HEK293 (cell line): ENCODE measurements at regions not wholly inside any gene's neighbourhood (a gene's known extent, or its start where the extent isn't known, plus 50 kb on each side); places are given as distances from the start of the nearest gene placed in this dataset.

Experiments used
- CTCF ChIA-PET: fragments of 350-600 bp; formaldehyde crosslinking; extraction: SDS; loops from one replicate; lab custom pipeline; 2021; ENCODE audit warnings: antibody characterized with exemption; lab: Yijun Ruan, JAX
- POLR2A ChIA-PET: fragments of 300-600 bp; formaldehyde crosslinking; extraction: SDS; loops from one replicate; lab custom pipeline; 2020; ENCODE audit warnings: antibody characterized with exemption, inconsistent platforms; lab: Yijun Ruan, JAX
- H3K27ac ChIP-seq: fragments of 200-500 bp; sonication (Bioruptor generic); 2 replicates; pipeline ENCODE4 v1.5.1; 2014; ENCODE audit warnings: low read depth, low read length, control low read depth, inconsistent platforms; ENCODE audit errors: extremely low read depth
- H3K36me3 ChIP-seq, 2 experiments: fragments of 200-500 bp in 1 of 2; sonication (Bioruptor generic) in 1 of 2; 1 replicate in 1 of 2; 2 replicates in 1 of 2; pipeline ENCODE4 v1.5.1; 2014 to 2017; ENCODE audit warnings: inconsistent platforms in 2 of 2, low read length in 2 of 2; ENCODE audit not compliant: control insufficient read depth in 2 of 2, insufficient read depth in 1 of 2
- H3K4me1 ChIP-seq: fragments of 200-500 bp; sonication (Bioruptor generic); 2 replicates; pipeline ENCODE4 v1.5.1; 2014; ENCODE audit warnings: mild to moderate bottlenecking, low read length, inconsistent platforms; ENCODE audit not compliant: control insufficient read depth, insufficient read depth
- H3K4me3 ChIP-seq: 2 replicates; pipeline ENCODE4 v1.5.1; 2011; ENCODE audit warnings: low read depth, mild to moderate bottlenecking, control low read depth, low read length, moderate library complexity
- H3K9me3 ChIP-seq: fragments of 200-500 bp; sonication (Bioruptor generic); 2 replicates; pipeline ENCODE4 v1.5.1; 2014; ENCODE audit warnings: low read depth, low read length, inconsistent platforms; ENCODE audit not compliant: control insufficient read depth, insufficient read depth
- BCL11B ChIP-seq: fragments of 450-650 bp; formaldehyde crosslinking; IDR thresholded peaks from 2 replicates; pipeline ENCODE4 v1.5.1; 2016; ENCODE audit warnings: low read depth, missing biosample characterization, missing genetic modification characterization
- KLF17 ChIP-seq: fragments of 450-650 bp; formaldehyde crosslinking; IDR thresholded peaks from 2 replicates; pipeline ENCODE4 v1.5.1; 2016; ENCODE audit warnings: missing biosample characterization, missing genetic modification characterization
- MEIS1 ChIP-seq: sonication (generic); formaldehyde crosslinking; IDR thresholded peaks from 2 replicates; pipeline ENCODE4 v1.8.1; 2022; ENCODE audit warnings: missing genetic modification reagents, mild to moderate bottlenecking, borderline replicate concordance
- OVOL3 ChIP-seq: fragments of 450-650 bp; formaldehyde crosslinking; IDR thresholded peaks from 2 replicates; pipeline ENCODE4 v1.5.1; 2016; ENCODE audit warnings: missing biosample characterization, missing genetic modification characterization
- REST ChIP-seq: fragments of 450-650 bp; formaldehyde crosslinking; IDR thresholded peaks from 2 replicates; pipeline ENCODE4 v1.5.1; 2016; ENCODE audit warnings: missing biosample characterization, missing genetic modification characterization
- TRIM28 ChIP-seq: IDR thresholded peaks from 2 replicates; pipeline ENCODE4 v1.6.1; 2011; ENCODE audit warnings: low read length, control low read depth, borderline replicate concordance
- WT1 ChIP-seq: fragments of 450-650 bp; formaldehyde crosslinking; IDR thresholded peaks from 2 replicates; pipeline ENCODE4 v1.5.1; 2016; ENCODE audit warnings: missing biosample characterization, missing genetic modification characterization
- YY1 ChIP-seq: fragments of 450-650 bp; formaldehyde crosslinking; IDR thresholded peaks from 2 replicates; pipeline ENCODE4 v1.5.1; 2018; ENCODE audit warnings: missing biosample characterization, missing genetic modification characterization
- ZBTB8A ChIP-seq: fragments of 450-650 bp; formaldehyde crosslinking; IDR thresholded peaks from 2 replicates; pipeline ENCODE4 v1.5.1; 2016; ENCODE audit warnings: missing biosample characterization, missing genetic modification characterization
- ZNF10 ChIP-seq: fragments of 450-650 bp; formaldehyde crosslinking; IDR thresholded peaks from 2 replicates; pipeline ENCODE4 v1.5.1; 2017; ENCODE audit warnings: missing biosample characterization, missing genetic modification characterization
- ZNF341 ChIP-seq: fragments of 450-650 bp; formaldehyde crosslinking; IDR thresholded peaks from 2 replicates; pipeline ENCODE4; 2016; ENCODE audit warnings: low read depth, missing biosample characterization, missing genetic modification characterization
- ZNF518A ChIP-seq: fragments of 450-650 bp; formaldehyde crosslinking; conservative IDR thresholded peaks from 2 replicates; pipeline ENCODE4 v1.5.1; 2016; ENCODE audit warnings: low read depth, missing biosample characterization, missing genetic modification characterization
- ZNF521 ChIP-seq: fragments of 450-650 bp; formaldehyde crosslinking; IDR thresholded peaks from 2 replicates; pipeline ENCODE4 v1.5.1; 2017; ENCODE audit warnings: missing biosample characterization, mild to moderate bottlenecking, missing genetic modification characterization
- ZNF664 ChIP-seq: fragments of 450-650 bp; formaldehyde crosslinking; IDR thresholded peaks from 2 replicates; pipeline ENCODE4 v1.5.1; 2016; ENCODE audit warnings: missing biosample characterization, missing genetic modification characterization
- ZNF704 ChIP-seq: fragments of 450-650 bp; formaldehyde crosslinking; IDR thresholded peaks from 2 replicates; pipeline ENCODE4 v1.5.1; 2016; ENCODE audit warnings: missing biosample characterization, missing genetic modification characterization
- ZNF830 ChIP-seq: fragments of 450-650 bp; IDR thresholded peaks from 2 replicates; pipeline ENCODE4 v1.5.0; 2018; ENCODE audit warnings: missing biosample characterization, missing genetic modification characterization, low read depth, mild to moderate bottlenecking, moderate library complexity

- no peaks in the 10 kb centered on the region for H3K4me1 ChIP-seq
- H3K4me3 ChIP-seq, result no peak overlapping the region
- H3K27ac ChIP-seq, result no peak overlapping the region
- no peaks in the 10 kb centered on the region for H3K9me3 ChIP-seq
- POLR2A ChIA-PET, result no interaction called here
- TF ChIP-seq ZNF10 (no peak), ZNF664 (tag by site-specific recombination) (no peak), MEIS1 (CRISPR knock-in tag) (no peak), ZNF521 (tag by site-specific recombination) (no peak), WT1 (tag by site-specific recombination) (no peak), ZNF830 (no peak), BCL11B (tag by site-specific recombination) (no peak)
- no peaks in the 10 kb centered on the region for H3K36me3 ChIP-seq
- CTCF ChIA-PET, result no interaction called here
Observed at GRCh38 chr5:110049816-110050215, 360.1 kb downstream of the MAN2A1 start.

GRCh38 chr5:110050640-110051345 lies 361.1 kb downstream of the MAN2A1 start:
- no peak for TF ChIP-seq KLF17
- no peak for TF ChIP-seq ZNF341
- no peak for TF ChIP-seq YY1 (tag by site-specific recombination)
- no peak for TF ChIP-seq ZNF518A
- no peak for TF ChIP-seq ZNF704 (tag by site-specific recombination)
- TF ChIP-seq REST, result no peak
- no peak for TF ChIP-seq ZBTB8A (tag by site-specific recombination)
- no peak for TF ChIP-seq TRIM28
- no peak for TF ChIP-seq OVOL3 (tag by site-specific recombination)
- CTCF ChIA-PET, result interaction anchor here (0.6 kb wide), 1 partner anchor 575 kb away, joined by 3 read pairs; no protein-coding TSS in a partner anchor
- Histone ChIP-seq H3K36me3 (no peaks in the 10 kb centered on the region), H3K9me3 (no peaks in the 10 kb centered on the region), H3K27ac (no peak overlapping the region), H3K4me1 (no peaks in the 10 kb centered on the region), H3K4me3 (no peak overlapping the region)
- POLR2A ChIA-PET, result no interaction called here
